NCI-H2196 (cell line): ENCODE measurements at regions not wholly inside any gene's neighbourhood (a gene's known extent, or its start where the extent isn't known, plus 50 kb on each side); places are given as distances from the start of the nearest gene placed in this dataset.

Source experiments
- DNase-seq: peaks from one replicate; lab custom pipeline; 2025; ENCODE audit not compliant: unreplicated experiment; lab: John Stamatoyannopoulos, UW

GRCh38 chr6:132244744-132245143, 156.5 kb downstream of the MOXD1 start:
- no peak for DNase-seq

- DNase-seq, result no peak
Measured at GRCh38 chr6:132236744-132237143, 164.5 kb downstream of the MOXD1 start.

DNA sequence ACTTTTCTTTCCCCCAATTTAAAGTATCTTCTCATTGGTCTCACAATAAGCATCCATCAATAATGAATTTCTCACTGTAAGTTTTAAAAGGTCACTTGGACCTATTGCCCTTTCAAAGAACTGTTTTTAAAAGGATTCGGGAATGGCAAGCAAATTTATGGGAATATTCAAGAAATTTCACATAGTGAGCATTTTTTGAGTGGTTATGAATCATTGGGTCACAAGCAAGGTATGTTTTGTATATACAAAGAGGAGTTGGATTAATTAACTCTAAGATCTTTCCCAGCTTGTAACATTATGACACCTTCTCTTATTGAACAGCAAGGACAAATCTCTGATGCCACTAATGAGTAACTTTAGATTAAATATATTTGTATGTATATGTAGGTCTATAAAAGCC, 165.0 kb downstream of the MOXD1 start:
- DNase-seq, result no peak

DNA sequence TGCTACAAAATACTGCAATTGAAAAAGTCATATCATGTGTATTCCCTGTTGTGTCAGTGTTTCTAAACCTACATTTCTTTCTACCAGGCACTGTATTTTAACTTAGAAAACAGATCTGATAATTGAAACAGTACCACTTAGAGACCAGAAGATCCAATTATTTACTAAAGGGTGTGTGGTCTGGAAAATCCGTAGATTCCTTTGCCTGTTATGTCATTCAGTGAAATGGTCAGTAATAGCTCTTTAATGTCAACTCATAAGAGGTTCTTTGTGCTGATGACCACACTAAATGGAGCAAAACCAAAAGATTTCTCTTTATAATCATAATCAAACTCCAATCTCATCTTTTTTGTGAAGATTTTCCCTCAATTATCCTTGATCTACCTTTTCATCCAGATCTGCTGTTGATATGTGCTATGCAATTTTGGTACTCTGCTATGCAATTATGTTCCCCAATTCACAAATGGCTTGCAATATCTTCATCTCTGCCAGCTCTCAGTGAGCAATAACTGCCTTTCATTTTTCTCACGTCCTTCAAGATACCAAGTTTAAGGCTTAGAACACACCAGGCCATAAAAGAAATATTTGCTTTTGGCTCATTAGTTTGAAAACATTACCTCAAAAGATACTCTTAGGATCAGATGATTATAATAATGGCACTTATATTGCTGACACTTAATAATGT, 165.5 kb downstream of the MOXD1 start:
- no peak for DNase-seq

DNA sequence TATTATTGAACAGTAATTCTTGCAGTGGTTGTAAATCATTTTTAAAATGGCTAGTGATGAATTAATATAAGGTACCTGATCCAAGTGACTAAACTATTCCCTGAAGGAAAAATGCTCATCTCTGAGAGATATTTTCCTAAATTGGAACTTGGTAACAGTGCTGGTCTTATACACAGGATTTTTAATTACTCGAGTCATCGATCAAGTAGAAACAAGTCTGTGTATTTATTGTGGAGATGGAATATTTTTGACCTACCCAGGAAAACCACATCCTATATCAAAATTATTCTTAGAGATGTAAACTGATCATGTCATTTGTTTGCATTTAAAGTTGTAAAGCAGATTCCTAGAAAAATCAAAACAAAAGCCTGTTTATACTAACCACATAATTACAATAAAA, 166.9 kb downstream of the MOXD1 start:
- DNase-seq, result no peak

DNA sequence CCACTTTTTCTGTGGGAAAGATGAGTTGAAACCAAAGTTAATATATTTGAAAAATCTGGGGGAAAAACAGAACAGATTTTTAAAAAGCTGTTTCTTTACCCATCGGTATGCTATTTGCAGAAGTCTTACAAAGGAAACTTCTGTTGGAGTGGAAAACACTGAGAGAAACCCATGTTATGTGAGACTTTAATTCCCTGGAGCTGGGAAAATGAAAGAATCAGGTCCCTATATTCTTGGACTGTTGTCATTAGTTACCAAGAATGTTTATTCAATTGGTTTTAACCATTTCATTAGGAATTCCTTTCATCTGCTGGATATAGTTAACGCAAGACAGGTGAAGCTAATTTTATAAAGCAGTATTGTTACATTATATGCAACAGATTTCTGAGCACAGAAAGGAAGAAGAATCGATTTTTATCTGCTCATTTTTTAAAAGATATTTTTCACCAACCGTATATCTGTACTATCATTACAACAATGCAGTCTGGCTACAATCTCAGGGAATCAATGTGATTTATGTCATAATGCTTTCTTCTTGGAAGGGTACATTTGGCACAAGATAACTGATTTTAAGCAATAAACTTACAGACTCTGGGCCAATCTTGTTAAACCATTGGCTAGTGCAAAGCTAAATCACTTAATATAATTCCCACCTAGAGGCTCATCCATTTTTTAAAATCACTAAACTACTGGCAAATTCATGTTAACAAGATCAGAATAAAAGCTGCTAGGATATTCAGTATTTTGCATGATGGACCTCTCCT, 170.0 kb downstream of the MOXD1 start:
- DNase-seq, result no peak

DNA sequence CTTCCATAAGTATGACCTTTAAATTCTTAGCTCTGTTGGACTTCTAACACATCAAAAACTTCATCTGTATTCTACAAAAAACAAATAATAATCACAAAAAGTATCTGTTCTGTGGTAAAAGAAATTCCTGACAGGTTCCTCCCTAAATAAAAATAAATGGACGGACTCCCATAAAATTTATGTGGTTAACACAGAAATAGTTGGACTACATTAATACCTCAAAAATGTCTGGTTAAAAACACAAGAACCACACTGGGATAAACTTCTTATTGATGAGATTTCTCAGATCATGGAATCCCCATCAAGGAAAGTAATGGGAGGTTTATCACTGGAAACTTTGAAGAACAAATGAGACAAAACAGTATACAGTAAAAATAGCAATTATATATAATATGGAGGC, 172.4 kb downstream of the MOXD1 start:
- no peak for DNase-seq

DNA sequence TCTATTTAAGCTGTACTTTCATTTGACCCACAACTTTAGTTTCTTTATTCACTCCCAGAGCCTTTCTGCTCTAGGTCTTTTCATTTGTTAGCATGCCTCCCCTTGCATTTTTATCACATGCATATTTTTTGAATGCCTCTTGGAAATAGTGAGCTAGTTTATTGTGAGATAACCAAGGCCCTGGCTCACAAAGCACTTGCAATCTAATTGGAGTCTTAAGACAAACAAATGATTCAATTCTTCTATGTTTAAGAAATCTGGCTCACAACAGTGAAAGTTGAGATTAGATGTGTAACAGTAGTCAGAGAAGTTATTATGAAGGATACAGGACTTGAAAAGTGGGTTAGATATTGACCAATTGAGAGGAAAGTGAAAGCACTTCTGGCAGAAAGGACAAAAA, 173.4 kb downstream of the MOXD1 start:
- no peak for DNase-seq

GRCh38 chr6:132224943-132225342, 176.3 kb downstream of the MOXD1 start:
- DNase-seq, result no peak

DNA sequence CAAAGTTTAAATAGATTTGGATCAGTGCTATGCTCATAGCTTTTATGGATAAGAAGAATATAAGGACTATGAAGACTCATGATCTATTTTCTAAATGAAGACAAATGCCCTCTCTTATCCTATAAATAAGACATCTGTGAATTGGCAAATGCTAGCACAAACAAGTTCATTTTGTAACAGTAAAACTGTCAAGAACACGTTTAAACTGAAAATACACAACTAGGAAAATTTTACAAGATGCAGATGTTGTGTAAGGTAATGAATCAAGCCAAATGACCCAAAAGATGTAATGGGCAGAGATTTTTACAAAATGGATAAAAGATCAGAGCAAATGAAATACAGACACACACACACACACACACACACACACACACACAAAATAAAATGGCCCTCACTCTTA, 180.5 kb downstream of the MOXD1 start:
- DNase-seq, result no peak

DNA sequence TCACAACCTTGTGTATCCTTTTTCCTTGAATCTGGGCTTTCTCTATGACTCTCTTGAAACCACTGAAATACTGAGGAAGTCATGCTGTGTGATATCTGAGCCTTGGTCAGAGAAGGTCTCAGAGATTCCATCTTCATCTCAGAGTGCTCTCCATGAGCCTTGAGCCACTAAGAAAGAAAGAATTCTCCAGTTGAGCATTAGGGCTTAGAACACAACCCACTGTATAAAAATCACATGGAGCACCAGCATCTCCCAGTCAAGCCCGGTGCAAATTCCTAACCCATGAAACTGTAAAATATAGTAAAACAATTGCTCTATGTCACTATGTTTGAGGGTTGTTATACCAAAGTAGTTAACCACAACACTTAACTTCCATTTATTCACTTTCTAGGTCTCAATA, 181.4 kb downstream of the MOXD1 start:
- DNase-seq, result no peak

DNA sequence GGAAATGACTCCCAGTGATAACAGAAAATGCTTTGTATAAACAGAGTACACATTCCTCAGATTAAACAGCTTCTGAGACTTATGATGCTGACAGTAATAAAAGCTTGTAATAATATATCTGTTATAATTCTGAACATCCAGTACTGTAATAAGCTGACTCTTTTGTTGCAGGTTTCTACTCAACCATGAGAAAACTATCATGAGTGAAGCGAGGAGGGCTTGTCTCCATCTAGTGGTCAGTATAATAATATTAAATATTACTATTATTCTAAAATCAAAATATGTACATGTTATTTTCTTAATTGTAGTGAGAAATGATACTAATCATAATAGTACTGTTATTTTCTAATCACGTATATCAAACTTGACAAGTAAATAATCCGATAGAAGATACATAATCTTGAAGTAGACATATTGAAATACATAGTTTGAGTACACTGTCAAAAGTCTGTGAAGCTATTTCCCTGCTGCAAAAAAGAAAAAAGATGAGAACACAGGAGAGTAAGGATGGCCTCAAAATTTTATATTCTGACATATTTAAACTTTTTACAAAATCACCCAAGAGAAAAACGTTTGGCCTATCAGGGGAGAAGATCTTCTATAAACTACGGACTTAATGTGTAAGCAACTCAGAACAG, 183.1 kb downstream of the MOXD1 start:
- peak; percentile 1 for DNase-seq

DNA sequence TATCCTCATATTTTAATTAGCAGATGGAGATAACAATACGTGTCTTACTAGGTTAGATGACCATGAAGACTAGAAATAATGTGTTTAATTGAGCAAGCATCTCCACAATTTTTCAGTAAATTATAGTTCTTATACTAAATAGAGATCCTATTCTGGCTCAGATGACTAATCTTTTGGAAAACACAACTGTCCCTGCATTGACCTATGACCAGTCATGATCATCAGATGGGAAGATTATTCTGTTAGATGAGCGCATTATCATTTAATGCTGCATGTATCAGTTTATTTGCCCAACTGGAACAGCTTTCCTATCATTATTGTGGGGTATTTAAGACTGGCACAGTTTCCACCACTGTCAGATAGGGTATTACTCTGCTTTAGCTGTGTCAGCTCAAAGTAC, 185.5 kb downstream of the MOXD1 start:
- DNase-seq, result no peak

- no peak for DNase-seq
Measured at GRCh38 chr6:132214716-132215115, 186.6 kb downstream of the MOXD1 start.

DNA sequence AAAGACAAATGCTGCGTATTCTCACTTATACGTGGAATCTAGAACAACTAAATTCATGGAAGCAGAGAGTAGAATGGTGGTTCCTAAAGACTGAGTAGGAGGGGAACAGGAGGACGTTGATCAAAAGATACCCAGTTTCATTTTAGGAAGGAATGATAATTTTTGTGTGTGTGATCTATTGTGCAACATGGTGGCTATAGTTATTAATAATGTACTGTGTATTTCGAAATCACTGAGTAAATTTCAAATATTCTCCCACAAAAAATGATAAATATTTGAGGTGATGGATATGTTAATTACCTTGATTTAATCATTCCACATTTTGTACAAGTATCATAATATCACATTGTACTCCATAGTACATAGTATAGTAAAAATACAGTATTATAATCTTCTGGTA, 187.5 kb downstream of the MOXD1 start:
- DNase-seq, result no peak

DNA sequence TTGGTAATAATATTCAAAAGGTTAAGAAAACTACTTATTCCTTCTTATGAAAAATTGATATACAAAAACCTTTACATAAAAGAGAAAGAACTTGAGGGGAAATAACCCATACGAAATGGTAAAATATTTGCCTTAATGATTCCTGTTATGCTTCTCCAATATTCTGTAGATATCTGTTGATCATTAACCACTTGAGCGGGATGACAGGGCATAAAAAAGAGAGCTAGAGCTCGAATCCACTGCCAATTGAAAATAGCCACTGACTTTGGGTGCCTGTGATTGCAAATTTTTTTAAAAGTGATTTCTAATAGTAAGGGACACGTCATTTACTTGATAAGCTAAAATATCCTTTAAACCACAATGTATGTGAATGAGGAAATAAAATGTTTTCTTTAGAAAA, 188.1 kb downstream of the MOXD1 start:
- no peak for DNase-seq

GRCh38 chr6:132210886-132211563, 190.2 kb downstream of the MOXD1 start:
- no peak for DNase-seq

DNA sequence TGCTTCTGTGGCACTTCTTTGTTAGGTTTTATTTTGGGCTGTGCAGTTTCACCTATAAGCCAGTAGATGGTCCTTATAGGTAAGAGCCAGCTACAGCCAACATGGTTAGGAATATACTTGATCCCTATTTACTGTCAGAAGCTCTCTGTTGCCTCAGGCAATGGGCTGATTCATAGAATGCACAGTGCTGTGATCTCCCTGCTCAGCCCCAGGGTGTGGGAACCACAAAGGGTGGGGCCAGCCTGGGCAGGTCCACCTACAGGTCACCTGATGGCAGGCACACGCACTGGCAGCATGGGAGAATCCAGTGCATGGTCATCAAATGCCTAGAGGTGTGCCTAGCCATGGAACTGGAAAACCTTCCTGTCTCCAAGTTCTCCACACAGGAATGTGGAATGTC, 191.9 kb downstream of the MOXD1 start:
- no peak for DNase-seq

GRCh38 chr6:132207991-132208390, 193.3 kb downstream of the MOXD1 start:
- no peak for DNase-seq

- no peak for DNase-seq
Measured at GRCh38 chr6:132205946-132206345, 195.3 kb downstream of the MOXD1 start.

DNA sequence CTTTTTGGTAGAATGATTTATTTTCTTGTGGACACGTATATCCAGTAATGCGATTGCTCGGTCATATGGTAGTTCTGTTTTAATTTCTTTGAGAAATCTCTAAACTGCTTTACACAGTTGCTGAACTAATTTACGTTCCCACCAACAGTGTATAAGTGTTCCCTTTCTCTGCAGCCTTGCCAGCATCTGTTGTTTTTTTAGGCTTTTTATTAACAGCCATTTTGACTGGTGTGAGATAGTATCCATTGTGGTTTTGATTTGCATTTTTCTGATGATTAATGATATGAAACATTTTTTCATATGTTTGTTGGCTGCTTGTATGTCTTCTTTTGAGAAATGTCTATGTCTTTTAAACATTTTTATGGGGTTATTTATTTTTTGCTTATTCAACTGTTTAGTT, 196.7 kb downstream of the MOXD1 start:
- no peak for DNase-seq

GRCh38 chr6:132202574-132202973, 198.7 kb downstream of the MOXD1 start:
- no peak for DNase-seq
